COR-L47 (cell line): ENCODE measurements at regions not wholly inside any gene's neighbourhood (a gene's known extent, or its start where the extent isn't known, plus 50 kb on each side); places are given as distances from the start of the nearest gene placed in this dataset.
"Not testable (repeated sequence)": the region's sequence is repeated elsewhere in the genome, so short reads cannot be mapped to it uniquely, and the experiment has no call there.

Experiments
- DNase-seq: peaks from one replicate; lab custom pipeline; 2025; lab: John Stamatoyannopoulos, UW

DNA sequence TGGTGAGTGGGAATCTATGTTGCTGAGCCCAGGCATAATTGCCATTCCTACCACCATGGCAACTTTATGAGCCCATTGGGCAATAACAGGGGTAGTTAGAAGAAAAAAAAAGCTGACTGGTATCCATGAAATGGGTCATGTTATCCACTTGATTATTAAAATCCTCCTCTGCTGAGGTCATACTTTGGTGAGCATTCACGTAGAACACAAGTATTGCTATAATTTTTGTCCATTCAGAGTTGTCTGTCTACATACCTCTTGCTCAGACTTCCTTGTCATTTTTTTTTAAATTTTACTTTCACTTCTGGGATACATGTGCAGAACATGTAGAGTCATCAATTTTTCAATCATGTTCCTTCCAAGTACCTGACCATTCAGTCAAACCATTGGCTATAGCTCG, 780.8 kb upstream of the ARRDC3 start:
- DNase-seq, result no peak

- no peak for DNase-seq
These were observed 764.7 kb upstream of the ARRDC3 start for GRCh38 chr5:92147798-92148197.

- no peak for DNase-seq
These were observed 764.1 kb upstream of the ARRDC3 start for GRCh38 chr5:92147266-92147665.

- DNase-seq, result no peak
These were observed 762.7 kb upstream of the ARRDC3 start for GRCh38 chr5:92145852-92146251.

- no peak for DNase-seq
These were observed 761.7 kb upstream of the ARRDC3 start for GRCh38 chr5:92144824-92145223.

GRCh38 chr5:92132294-92132908, 749.3 kb upstream of the ARRDC3 start:
- not testable (repeated sequence) for DNase-seq

GRCh38 chr5:92126182-92126581, 743.1 kb upstream of the ARRDC3 start:
- no peak for DNase-seq

- DNase-seq, result no peak
These were observed 736.0 kb upstream of the ARRDC3 start for GRCh38 chr5:92119110-92119509.

DNA sequence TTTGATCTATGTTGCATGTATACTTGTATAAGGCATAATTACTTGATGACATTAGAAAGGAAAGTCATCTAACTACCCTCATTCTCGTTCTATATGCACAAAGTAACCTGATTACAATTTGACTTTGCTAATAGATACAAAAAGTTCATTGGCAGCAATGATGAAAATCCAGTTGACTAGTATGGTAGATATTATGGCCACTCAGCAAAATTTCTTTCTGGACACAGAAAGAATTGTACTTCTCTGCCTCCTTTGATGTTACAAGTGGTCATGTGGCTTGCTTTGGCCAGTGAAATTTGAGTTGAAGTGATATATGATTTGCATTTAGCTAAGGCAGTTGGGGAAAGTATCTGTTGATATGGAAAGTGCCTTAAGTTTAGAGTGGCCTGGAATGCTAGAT, 723.7 kb upstream of the ARRDC3 start:
- DNase-seq, result no peak

GRCh38 chr5:92104126-92104525, 721.0 kb upstream of the ARRDC3 start:
- no peak for DNase-seq

- no peak for DNase-seq
These were observed 719.2 kb upstream of the ARRDC3 start for GRCh38 chr5:92102313-92102712.

DNA sequence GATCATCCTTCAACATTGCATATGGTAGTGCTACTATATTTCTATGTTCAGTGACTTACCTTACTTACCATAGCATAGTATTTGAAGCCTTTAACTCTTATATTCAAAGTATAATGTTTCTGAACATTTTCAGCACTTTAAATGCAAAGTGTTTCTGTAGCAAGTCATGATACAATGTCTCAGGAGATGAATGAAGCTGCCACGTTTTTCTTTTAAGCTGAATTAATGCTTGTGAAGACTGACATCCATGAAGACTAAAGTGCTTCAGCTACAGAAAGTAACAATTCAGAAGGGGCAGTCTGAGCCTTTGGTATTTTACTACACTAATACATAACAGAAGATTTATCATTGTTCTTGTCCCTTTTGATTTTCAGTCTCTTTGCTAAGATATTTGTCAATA, 709.1 kb upstream of the ARRDC3 start:
- no peak for DNase-seq

DNA sequence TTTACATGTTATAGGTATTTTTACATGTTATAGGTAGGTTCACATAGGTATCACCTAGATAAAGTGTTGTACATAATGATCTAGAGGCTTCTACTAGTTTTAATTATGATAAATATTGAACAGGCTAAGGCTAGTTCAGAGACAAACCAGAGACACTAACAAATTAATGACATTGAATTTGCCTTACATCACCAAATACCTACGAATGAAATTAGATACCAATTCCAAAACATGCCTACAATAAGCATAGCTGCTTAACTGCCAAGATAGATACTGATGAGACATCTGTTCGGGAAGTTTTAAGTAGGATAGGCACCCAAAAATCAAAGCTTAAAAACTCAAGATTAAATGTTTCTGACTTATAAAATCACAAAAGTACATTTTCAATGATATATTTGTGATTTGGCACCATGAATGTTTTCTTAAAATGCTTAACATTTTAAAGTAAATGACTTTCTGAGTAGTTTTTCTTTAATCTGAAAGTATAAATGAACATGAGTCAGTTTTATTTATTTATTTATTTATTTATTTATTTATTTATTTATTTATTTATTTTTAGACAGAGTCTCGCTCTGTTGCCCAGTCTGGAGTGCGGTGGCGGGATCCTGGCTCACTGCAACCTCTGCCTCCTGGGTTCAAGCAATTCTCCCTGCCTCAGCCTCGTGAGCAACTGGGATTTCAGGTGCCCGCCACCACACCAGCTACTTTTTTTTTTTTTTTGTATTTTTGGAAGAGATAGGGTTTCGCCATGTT, 703.1 kb upstream of the ARRDC3 start:
- DNase-seq, result no peak

- no peak for DNase-seq
These were observed 699.0 kb upstream of the ARRDC3 start for GRCh38 chr5:92081958-92082712.

GRCh38 chr5:92070786-92071185, 687.7 kb upstream of the ARRDC3 start:
- no peak for DNase-seq

GRCh38 chr5:92064993-92065392, 681.9 kb upstream of the ARRDC3 start:
- no peak for DNase-seq

GRCh38 chr5:92051741-92052140, 668.6 kb upstream of the ARRDC3 start:
- DNase-seq, result no peak

GRCh38 chr5:92050970-92051369, 667.9 kb upstream of the ARRDC3 start:
- DNase-seq, result no peak

- no peak for DNase-seq
These were observed 659.0 kb upstream of the ARRDC3 start for GRCh38 chr5:92041911-92042660.

DNA sequence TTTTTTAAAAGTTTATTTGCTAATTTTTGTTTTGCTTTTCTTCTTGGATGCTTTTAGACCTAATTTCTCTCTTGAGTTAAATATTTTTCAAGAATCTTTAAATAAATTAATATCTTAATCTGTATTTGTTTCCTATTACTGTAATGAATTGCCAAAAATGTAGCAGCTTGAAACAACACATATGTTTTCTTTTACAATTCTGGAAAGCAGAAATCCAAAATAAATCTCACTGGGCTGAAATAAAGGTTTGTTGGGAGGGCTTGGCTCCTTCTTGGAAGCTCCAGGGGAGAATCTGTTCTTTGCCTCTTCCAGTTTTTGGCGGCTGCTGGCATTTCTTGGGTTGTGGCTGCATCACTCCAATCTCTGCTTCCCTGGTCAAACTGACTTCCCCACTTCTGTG, 658.1 kb upstream of the ARRDC3 start:
- no peak for DNase-seq

GRCh38 chr5:92029792-92030191, 646.7 kb upstream of the ARRDC3 start:
- not testable (repeated sequence) for DNase-seq

DNA sequence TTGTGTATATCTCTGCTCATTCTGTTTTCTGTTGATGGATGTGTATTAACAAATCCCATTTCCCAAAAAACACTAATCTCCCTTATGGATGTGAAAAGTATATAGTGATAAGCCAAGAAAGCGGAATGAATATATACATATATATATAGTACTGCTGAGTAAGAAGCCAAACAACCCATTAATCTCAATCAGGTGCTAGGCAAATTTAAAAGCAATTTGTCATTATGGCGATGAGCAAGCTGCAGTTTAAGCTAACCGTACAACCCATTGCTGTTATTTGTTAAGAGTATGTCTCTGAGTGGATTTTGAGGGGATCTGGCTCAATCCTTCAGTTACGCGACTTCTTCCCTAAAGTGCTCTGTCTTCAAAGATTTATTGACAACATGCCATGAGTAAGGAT, 640.4 kb upstream of the ARRDC3 start:
- no peak for DNase-seq

- DNase-seq, result no peak
These were observed 640.0 kb upstream of the ARRDC3 start for GRCh38 chr5:92023141-92023471.
